ENCODE measurements at regions not wholly inside any gene's neighbourhood (a gene's known extent, or its start where the extent isn't known, plus 50 kb on each side); places are given as distances from the start of the nearest gene placed in this dataset.

DNA sequence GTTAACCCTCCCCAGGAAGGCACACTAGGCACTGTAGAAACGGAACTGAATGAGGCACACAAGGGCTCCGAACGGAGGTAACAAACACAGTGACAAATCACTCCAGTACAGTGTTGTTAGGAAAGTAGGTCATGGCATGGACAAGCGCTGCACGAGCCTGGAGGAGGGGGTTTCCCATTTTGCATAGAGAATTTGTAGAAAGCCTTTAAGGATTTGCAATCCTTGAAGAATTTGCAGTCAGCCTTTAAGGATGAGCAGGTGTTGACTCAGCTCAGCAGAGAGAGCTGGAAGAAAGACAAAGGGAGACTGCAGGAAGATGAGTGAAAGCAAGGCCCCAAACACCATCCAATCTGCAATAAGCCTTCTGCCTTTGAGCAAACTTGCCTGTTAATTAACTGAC lies 51.1 kb upstream of the PPP1R3C start:
- TF ChIP-seq EZH2 (IDR thresholded peaks at IDR 0.05; ENCODE audit: low read depth, unreplicated experiment), result no peak
- no peak for TF ChIP-seq ZNF331 (CRISPR knock-in tag; IDR thresholded peaks at IDR 0.05; ENCODE audit: low read depth)
- no peak for TF ChIP-seq EZH2phosphoT487 (IDR thresholded peaks at IDR 0.05; ENCODE audit: unreplicated experiment)
- no peak for TF ChIP-seq POLR2AphosphoS5 (IDR thresholded peaks at IDR 0.05; ENCODE audit: low read depth)
- no peak for TF ChIP-seq CREB1 (CRISPR knock-in tag; IDR thresholded peaks at IDR 0.05; ENCODE audit: low read depth)
- TF ChIP-seq, protein P1, sequence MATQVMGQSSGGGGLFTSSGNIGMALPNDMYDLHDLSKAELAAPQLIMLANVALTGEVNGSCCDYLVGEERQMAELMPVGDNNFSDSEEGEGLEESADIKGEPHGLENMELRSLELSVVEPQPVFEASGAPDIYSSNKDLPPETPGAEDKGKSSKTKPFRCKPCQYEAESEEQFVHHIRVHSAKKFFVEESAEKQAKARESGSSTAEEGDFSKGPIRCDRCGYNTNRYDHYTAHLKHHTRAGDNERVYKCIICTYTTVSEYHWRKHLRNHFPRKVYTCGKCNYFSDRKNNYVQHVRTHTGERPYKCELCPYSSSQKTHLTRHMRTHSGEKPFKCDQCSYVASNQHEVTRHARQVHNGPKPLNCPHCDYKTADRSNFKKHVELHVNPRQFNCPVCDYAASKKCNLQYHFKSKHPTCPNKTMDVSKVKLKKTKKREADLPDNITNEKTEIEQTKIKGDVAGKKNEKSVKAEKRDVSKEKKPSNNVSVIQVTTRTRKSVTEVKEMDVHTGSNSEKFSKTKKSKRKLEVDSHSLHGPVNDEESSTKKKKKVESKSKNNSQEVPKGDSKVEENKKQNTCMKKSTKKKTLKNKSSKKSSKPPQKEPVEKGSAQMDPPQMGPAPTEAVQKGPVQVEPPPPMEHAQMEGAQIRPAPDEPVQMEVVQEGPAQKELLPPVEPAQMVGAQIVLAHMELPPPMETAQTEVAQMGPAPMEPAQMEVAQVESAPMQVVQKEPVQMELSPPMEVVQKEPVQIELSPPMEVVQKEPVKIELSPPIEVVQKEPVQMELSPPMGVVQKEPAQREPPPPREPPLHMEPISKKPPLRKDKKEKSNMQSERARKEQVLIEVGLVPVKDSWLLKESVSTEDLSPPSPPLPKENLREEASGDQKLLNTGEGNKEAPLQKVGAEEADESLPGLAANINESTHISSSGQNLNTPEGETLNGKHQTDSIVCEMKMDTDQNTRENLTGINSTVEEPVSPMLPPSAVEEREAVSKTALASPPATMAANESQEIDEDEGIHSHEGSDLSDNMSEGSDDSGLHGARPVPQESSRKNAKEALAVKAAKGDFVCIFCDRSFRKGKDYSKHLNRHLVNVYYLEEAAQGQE (IDR thresholded peaks at IDR 0.05; ENCODE audit: unreplicated experiment), result no peak
- peaks cover 6% of the 10 kb centered on the region; the same call in 1 of the 2 replicates for H3K9me2 ChIP-seq (ENCODE audit: insufficient read depth)
- DNase-seq (ENCODE audit: low spot score) (peak; percentile 28), ATAC-seq (peak; percentile 65)
- H3K27me3 ChIP-seq (ENCODE audit: insufficient read depth), result no peaks in the 10 kb centered on the region
- H2AFZ ChIP-seq, result peak overlapping the region; percentile 75
- H4K20me1 ChIP-seq (replicated peaks; ENCODE audit: insufficient read depth), result no peaks in the 10 kb centered on the region
- H3K36me3 Mint-ChIP-seq (ENCODE audit: low read depth), result no peaks in the 10 kb centered on the region
- no peaks in the 10 kb centered on the region for H3F3A ChIP-seq (replicated peaks; ENCODE audit: low read depth)
- no peak overlapping the region for H3K4me3 ChIP-seq
- peaks cover 23% of the 10 kb centered on the region for H3K4me1 Mint-ChIP-seq
- H3K4me3 Mint-ChIP-seq, result no peak overlapping the region
- no peaks in the 10 kb centered on the region for H3K79me2 ChIP-seq (replicated peaks; ENCODE audit: insufficient read depth)
- no peak overlapping the region for H3K27ac ChIP-seq (ENCODE audit: low read depth)
- no peaks in the 10 kb centered on the region for H3K9me3 Mint-ChIP-seq
- peak overlapping the region; percentile 39; the same call in 1 of the 2 replicates for H3K27ac Mint-ChIP-seq
- H3K4me1 ChIP-seq (ENCODE audit: insufficient read depth), result peaks cover 9% of the 10 kb centered on the region; the same call in 1 of the 2 replicates
- H3K36me3 ChIP-seq (ENCODE audit: insufficient read depth), result no peaks in the 10 kb centered on the region
- H3K27me3 Mint-ChIP-seq (ENCODE audit: insufficient read depth, low read depth, poor library complexity), result peaks cover 6% of the 10 kb centered on the region
- H3K4me2 ChIP-seq, result peak overlapping the region; percentile 23; the same call in 1 of the 2 replicates

DNA sequence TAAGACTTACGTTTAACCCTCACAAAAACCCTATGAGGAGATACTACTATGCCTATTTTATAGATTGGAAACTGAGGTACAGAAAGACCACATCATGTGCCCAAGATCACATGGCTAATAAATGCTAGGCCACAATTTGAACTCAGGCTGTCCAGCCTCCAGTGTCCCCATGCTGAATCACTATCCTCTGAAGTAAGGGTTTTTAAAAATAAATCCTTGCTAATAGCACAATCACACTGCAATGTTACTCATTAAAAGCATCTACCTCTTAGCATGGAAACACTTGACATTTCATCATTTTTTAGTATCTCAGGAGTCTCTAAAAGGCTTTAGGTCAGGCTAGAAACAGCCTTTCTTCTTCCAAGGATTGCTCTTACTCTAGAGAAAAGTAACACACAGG lies 50.0 kb upstream of the PPP1R3C start:
- no peak for DNase-seq (ENCODE audit: low spot score)
- Mint-ChIP-seq H3K36me3 (ENCODE audit: low read depth) (no peaks in the 10 kb centered on the region), H3K9me3 (no peaks in the 10 kb centered on the region), H3K4me3 (no peak overlapping the region), H3K4me1 (peaks cover 23% of the 10 kb centered on the region), H3K27me3 (ENCODE audit: insufficient read depth, low read depth, poor library complexity) (peaks cover 6% of the 10 kb centered on the region), H3K27ac (no peak overlapping the region)
- Histone ChIP-seq H3K4me2 (no peak overlapping the region), H3K27me3 (ENCODE audit: insufficient read depth) (no peaks in the 10 kb centered on the region), H3K4me1 (ENCODE audit: insufficient read depth) (peaks cover 9% of the 10 kb centered on the region; the same call in 1 of the 2 replicates), H4K20me1 (replicated peaks; ENCODE audit: insufficient read depth) (no peaks in the 10 kb centered on the region), H3K9me2 (ENCODE audit: insufficient read depth) (peaks cover 9% of the 10 kb centered on the region; the same call in 1 of the 2 replicates), H3K4me3 (no peak overlapping the region), H3K36me3 (ENCODE audit: insufficient read depth) (no peaks in the 10 kb centered on the region), H3K27ac (ENCODE audit: low read depth) (no peak overlapping the region), H3K79me2 (replicated peaks; ENCODE audit: insufficient read depth) (no peaks in the 10 kb centered on the region), H3F3A (replicated peaks; ENCODE audit: low read depth) (no peaks in the 10 kb centered on the region), H2AFZ (no peak overlapping the region)
- ATAC-seq, result no peak
- TF ChIP-seq NANOG (IDR thresholded peaks at IDR 0.05; ENCODE audit: borderline replicate concordance) (no peak), POLR2AphosphoS5 (IDR thresholded peaks at IDR 0.05; ENCODE audit: low read depth) (no peak), EZH2phosphoT487 (IDR thresholded peaks at IDR 0.05; ENCODE audit: unreplicated experiment) (no peak), EZH2 (IDR thresholded peaks at IDR 0.05; ENCODE audit: low read depth, unreplicated experiment) (no peak), STAT1 (IDR thresholded peaks at IDR 0.05; ENCODE audit: unreplicated experiment) (no peak)
- TF ChIP-seq, protein P1 (IDR thresholded peaks at IDR 0.05; ENCODE audit: unreplicated experiment), result no peak
- TF ChIP-seq, protein P2, sequence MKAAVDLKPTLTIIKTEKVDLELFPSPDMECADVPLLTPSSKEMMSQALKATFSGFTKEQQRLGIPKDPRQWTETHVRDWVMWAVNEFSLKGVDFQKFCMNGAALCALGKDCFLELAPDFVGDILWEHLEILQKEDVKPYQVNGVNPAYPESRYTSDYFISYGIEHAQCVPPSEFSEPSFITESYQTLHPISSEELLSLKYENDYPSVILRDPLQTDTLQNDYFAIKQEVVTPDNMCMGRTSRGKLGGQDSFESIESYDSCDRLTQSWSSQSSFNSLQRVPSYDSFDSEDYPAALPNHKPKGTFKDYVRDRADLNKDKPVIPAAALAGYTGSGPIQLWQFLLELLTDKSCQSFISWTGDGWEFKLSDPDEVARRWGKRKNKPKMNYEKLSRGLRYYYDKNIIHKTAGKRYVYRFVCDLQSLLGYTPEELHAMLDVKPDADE (IDR thresholded peaks at IDR 0.05), result no peak

Data from GM23338 (cell line).